ENCODE measurements at regions not wholly inside any gene's neighbourhood (a gene's known extent, or its start where the extent isn't known, plus 50 kb on each side); places are given as distances from the start of the nearest gene placed in this dataset.

DNA sequence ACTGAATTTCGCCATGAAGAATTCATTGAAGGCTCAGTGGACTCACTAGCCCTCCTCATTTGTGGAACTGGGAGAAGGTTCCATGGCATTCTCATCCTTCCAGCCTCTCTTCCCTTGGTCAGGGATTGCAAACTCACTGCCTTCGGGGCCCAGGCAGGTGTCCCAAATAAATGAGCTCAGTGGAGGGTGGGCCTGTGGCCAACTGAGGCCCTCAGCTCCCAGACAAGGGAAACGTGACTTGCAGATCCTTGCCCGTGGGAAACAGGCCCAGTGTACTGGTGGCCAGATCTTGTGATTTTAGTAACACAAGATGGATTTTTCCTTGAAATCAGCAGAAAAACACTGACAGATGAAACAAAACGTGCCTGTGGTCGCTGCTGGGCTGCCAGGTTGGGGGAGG, 168.7 kb upstream of the CTBP2 start:
- Histone ChIP-seq H3K27ac (ENCODE audit: low read depth, low read length) (no peak overlapping the region), H3K4me1 (ENCODE audit: control insufficient read depth, insufficient read depth, low read length) (no peaks in the 10 kb centered on the region)

DNA sequence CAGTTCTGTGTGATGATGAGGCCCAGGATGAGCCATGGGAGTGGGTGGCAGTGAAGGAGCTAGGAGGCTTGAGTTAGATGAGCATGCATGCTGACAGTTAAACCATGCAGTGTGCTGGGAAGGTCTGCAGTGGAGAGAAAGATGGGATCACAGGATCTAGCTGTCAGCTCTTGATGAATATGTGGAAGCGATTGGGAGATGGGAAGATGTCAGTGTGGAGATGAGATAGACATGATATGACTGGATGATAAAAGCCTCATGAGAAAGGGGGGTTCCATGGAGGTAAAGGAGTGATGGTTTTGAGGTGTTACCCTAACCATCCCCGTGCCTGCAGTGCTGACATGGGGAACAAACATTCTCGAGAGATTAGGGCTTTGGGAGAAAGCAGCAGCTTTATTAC, 165.0 kb upstream of the CTBP2 start:
- Histone ChIP-seq H3K36me3 (ENCODE audit: control insufficient read depth, insufficient read depth, low read length) (no peaks in the 10 kb centered on the region), H3K4me1 (ENCODE audit: control insufficient read depth, insufficient read depth, low read length) (no peaks in the 10 kb centered on the region), H3K4me3 (ENCODE audit: low read depth, low read length) (no peak overlapping the region), H3K27ac (ENCODE audit: low read depth, low read length) (no peak overlapping the region), H3K27me3 (ENCODE audit: control insufficient read depth, insufficient read depth, low read length) (no peaks in the 10 kb centered on the region), H3K9me3 (ENCODE audit: control insufficient read depth, insufficient read depth, low read depth, low read length) (peaks cover 6% of the 10 kb centered on the region; the same call in 1 of the 2 replicates), H3K9ac (ENCODE audit: low read length) (no peak overlapping the region)

More for the DNA sequence above, 168.7 kb upstream of the CTBP2 start:
- H3K9ac ChIP-seq (ENCODE audit: low read length) = no peak overlapping the region
- no peaks in the 10 kb centered on the region for H3K36me3 ChIP-seq (ENCODE audit: control insufficient read depth, insufficient read depth, low read length)
- no peaks in the 10 kb centered on the region; the same call in 1 of the 2 replicates for H3K27me3 ChIP-seq (ENCODE audit: control insufficient read depth, insufficient read depth, low read length)
- no peaks in the 10 kb centered on the region for H3K9me3 ChIP-seq (ENCODE audit: control insufficient read depth, insufficient read depth, low read depth, low read length)
- no peak overlapping the region for H3K4me3 ChIP-seq (ENCODE audit: low read depth, low read length)

DNA sequence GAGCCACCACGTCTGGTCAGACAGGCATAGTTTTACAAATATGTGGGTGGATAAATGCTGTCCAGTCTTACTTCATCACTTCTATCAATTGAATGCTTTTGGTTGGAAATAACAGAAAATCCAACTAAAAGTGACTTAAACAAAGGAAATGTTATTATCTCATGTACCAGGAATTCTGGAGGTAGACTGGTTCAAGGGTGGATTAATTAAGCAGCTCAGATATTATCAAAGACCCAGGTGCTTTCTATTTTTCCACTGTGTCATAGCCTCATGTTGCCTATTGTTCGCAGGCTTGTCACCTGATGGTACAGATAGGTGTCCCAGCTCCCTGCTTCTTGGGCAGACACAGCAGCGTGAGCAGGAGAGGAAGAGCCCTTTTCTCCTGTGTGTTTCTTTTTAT, 156.1 kb upstream of the CTBP2 start:
- H3K4me1 ChIP-seq (ENCODE audit: control insufficient read depth, insufficient read depth, low read length) = no peaks in the 10 kb centered on the region
- H3K27me3 ChIP-seq (ENCODE audit: control insufficient read depth, insufficient read depth, low read length) = no peaks in the 10 kb centered on the region
- H3K27ac ChIP-seq (ENCODE audit: low read depth, low read length) = no peak overlapping the region
- no peak overlapping the region for H3K4me3 ChIP-seq (ENCODE audit: low read depth, low read length)
- no peak overlapping the region for H3K9ac ChIP-seq (ENCODE audit: low read length)
- no peaks in the 10 kb centered on the region for H3K9me3 ChIP-seq (ENCODE audit: control insufficient read depth, insufficient read depth, low read depth, low read length)
- H3K36me3 ChIP-seq (ENCODE audit: control insufficient read depth, insufficient read depth, low read length) = no peaks in the 10 kb centered on the region

DNA sequence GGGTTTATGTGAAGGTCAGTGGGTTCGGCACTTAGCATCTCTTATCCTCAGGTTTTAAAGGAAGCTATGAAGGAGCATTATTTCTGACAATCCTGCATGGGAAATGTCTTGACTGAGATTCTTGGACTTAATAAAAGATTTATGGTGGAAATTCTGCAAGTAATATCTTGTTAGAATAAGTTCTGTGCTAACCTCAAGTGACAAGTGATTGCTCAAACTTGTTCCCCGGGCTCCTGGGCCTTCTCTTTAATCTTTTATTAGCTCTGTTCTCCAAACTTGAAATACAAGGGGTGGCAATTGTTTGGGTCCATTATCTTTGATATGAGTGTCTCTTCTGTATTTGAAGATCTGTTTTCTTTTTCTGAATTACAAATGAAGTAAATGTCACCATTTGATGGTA, 140.6 kb upstream of the CTBP2 start:
- H3K9me3 ChIP-seq (ENCODE audit: control insufficient read depth, insufficient read depth, low read depth, low read length) = no peaks in the 10 kb centered on the region
- no peak overlapping the region for H3K4me3 ChIP-seq (ENCODE audit: low read depth, low read length)
- H3K27me3 ChIP-seq (ENCODE audit: control insufficient read depth, insufficient read depth, low read length) = no peaks in the 10 kb centered on the region
- no peaks in the 10 kb centered on the region for H3K4me1 ChIP-seq (ENCODE audit: control insufficient read depth, insufficient read depth, low read length)
- no peak overlapping the region for H3K9ac ChIP-seq (ENCODE audit: low read length)
- H3K27ac ChIP-seq (ENCODE audit: low read depth, low read length) = no peak overlapping the region
- no peaks in the 10 kb centered on the region for H3K36me3 ChIP-seq (ENCODE audit: control insufficient read depth, insufficient read depth, low read length)

DNA sequence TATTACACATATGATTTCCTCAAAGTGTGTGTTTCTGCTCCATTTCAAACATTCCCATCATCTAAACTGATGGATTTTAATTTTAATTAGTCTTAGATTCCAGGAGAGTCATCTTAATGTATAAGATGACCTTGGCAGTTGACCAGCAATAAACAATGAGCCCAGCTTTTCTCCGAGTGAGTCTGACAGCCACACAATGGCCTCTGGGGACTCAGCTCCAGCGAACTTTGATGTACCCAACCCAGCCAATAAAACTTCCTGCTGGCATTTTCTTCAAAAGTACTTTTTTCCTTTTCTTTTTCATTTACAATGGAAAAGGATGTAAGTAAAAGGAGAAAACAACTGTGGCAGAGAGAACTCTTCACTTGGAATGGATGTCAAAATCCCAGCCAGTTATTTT, 139.1 kb upstream of the CTBP2 start:
- H3K9ac ChIP-seq (ENCODE audit: low read length) = no peak overlapping the region
- H3K27ac ChIP-seq (ENCODE audit: low read depth, low read length) = no peak overlapping the region
- H3K36me3 ChIP-seq (ENCODE audit: control insufficient read depth, insufficient read depth, low read length) = no peaks in the 10 kb centered on the region
- H3K27me3 ChIP-seq (ENCODE audit: control insufficient read depth, insufficient read depth, low read length) = no peaks in the 10 kb centered on the region; the same call in 1 of the 2 replicates
- no peak overlapping the region for H3K4me3 ChIP-seq (ENCODE audit: low read depth, low read length)
- no peaks in the 10 kb centered on the region for H3K9me3 ChIP-seq (ENCODE audit: control insufficient read depth, insufficient read depth, low read depth, low read length)
- no peaks in the 10 kb centered on the region for H3K4me1 ChIP-seq (ENCODE audit: control insufficient read depth, insufficient read depth, low read length)

DNA sequence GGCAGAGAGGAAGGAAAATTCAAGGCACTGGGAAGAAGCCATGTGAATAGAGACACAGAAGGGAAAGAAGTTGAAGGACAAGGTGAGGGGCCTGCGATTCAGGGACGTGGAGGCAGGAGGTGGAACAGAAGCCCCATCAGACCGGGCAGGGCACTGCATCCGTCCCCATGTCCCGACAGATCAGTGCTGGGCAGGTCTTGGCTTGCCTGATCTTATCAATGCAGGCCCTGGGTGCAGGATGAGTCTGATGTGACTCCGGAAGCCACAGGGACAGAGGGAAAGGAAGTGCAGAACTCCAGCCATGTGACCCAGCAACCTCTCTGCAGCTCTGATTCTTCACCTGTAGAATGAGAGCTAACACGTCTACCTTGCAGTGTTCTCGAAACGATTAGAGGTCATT, 136.2 kb upstream of the CTBP2 start:
- no peaks in the 10 kb centered on the region for H3K4me1 ChIP-seq (ENCODE audit: control insufficient read depth, insufficient read depth, low read length)
- no peaks in the 10 kb centered on the region for H3K36me3 ChIP-seq (ENCODE audit: control insufficient read depth, insufficient read depth, low read length)
- no peak overlapping the region for H3K4me3 ChIP-seq (ENCODE audit: low read depth, low read length)
- H3K27ac ChIP-seq (ENCODE audit: low read depth, low read length) = no peak overlapping the region
- no peaks in the 10 kb centered on the region for H3K9me3 ChIP-seq (ENCODE audit: control insufficient read depth, insufficient read depth, low read depth, low read length)
- no peak overlapping the region for H3K9ac ChIP-seq (ENCODE audit: low read length)
- H3K27me3 ChIP-seq (ENCODE audit: control insufficient read depth, insufficient read depth, low read length) = peaks cover 2% of the 10 kb centered on the region; the same call in 1 of the 2 replicates

DNA sequence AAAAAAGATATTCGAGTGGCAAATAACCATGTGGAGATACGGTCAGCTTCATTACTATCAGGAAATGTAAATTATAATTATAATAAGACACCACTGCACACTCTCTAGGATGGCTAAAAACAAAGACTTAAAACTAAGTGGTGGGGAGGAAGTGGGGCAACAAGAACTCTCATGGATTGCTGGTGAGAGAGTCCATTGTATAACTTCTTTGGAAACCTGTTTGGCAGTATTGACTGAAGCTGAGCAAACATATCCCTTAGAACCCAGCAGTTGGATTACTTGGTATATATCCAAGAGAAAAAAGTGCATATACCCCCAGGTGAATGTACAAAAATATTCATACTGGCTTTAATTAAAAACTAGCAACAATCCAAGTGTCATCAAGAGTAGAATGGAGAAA, 133.7 kb upstream of the CTBP2 start:
- H3K9ac ChIP-seq (ENCODE audit: low read length) = no peak overlapping the region
- no peak overlapping the region for H3K27ac ChIP-seq (ENCODE audit: low read depth, low read length)
- H3K36me3 ChIP-seq (ENCODE audit: control insufficient read depth, insufficient read depth, low read length) = no peaks in the 10 kb centered on the region

DNA sequence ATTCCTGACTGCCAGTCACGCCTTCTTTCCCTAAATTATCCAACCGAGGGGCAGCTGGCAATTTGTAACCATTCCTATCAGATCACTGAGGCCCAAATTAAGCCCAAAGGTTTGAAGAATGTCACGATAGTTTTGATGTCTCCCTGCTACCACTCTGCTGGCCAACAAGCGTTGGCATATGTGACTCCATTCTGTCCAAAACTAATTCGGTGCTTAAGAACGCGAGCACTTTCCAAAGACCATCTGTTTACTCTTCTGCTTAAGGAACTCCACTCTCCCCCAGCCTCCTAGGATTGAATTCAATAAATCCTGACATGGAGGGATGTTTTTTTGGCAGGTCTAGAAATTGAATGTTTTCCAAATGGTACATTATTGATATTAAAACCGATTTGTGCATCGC, 131.5 kb upstream of the CTBP2 start:
- Histone ChIP-seq H3K4me3 (ENCODE audit: low read depth, low read length) (no peak overlapping the region), H3K27me3 (ENCODE audit: control insufficient read depth, insufficient read depth, low read length) (peaks cover 2% of the 10 kb centered on the region; the same call in 1 of the 2 replicates), H3K9ac (ENCODE audit: low read length) (no peak overlapping the region), H3K36me3 (ENCODE audit: control insufficient read depth, insufficient read depth, low read length) (no peaks in the 10 kb centered on the region), H3K27ac (ENCODE audit: low read depth, low read length) (no peak overlapping the region), H3K4me1 (ENCODE audit: control insufficient read depth, insufficient read depth, low read length) (no peaks in the 10 kb centered on the region), H3K9me3 (ENCODE audit: control insufficient read depth, insufficient read depth, low read depth, low read length) (no peaks in the 10 kb centered on the region; the same call in 1 of the 2 replicates)

More for the DNA sequence above, 133.7 kb upstream of the CTBP2 start:
- Histone ChIP-seq H3K9me3 (ENCODE audit: control insufficient read depth, insufficient read depth, low read depth, low read length) (no peaks in the 10 kb centered on the region), H3K4me1 (ENCODE audit: control insufficient read depth, insufficient read depth, low read length) (no peaks in the 10 kb centered on the region), H3K4me3 (ENCODE audit: low read depth, low read length) (no peak overlapping the region), H3K27me3 (ENCODE audit: control insufficient read depth, insufficient read depth, low read length) (peaks cover 2% of the 10 kb centered on the region; the same call in 1 of the 2 replicates)

DNA sequence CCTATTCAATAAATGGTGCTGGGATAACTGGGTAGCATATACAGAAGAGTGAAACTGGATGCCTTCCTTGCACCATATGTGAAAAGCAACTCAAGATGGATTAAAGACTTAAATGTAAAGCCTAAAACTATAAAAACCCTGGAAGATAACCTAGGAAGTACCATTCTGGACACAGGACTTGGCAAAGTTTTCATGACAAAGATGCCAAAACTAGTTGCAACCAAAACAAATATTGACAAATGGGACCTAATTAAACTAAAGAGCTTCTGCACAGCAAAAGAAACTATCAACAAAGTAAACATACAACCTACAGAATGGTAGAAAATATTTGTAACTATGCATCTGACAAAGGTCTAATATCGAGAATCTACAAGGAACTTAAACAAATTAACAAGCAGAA, 129.1 kb upstream of the CTBP2 start:
- Histone ChIP-seq H3K9ac (ENCODE audit: low read length) (no peak overlapping the region), H3K27ac (ENCODE audit: low read depth, low read length) (no peak overlapping the region), H3K4me1 (ENCODE audit: control insufficient read depth, insufficient read depth, low read length) (no peaks in the 10 kb centered on the region), H3K27me3 (ENCODE audit: control insufficient read depth, insufficient read depth, low read length) (peaks cover 2% of the 10 kb centered on the region; the same call in 1 of the 2 replicates), H3K4me3 (ENCODE audit: low read depth, low read length) (no peak overlapping the region), H3K9me3 (ENCODE audit: control insufficient read depth, insufficient read depth, low read depth, low read length) (no peaks in the 10 kb centered on the region; the same call in 1 of the 2 replicates), H3K36me3 (ENCODE audit: control insufficient read depth, insufficient read depth, low read length) (no peaks in the 10 kb centered on the region)

DNA sequence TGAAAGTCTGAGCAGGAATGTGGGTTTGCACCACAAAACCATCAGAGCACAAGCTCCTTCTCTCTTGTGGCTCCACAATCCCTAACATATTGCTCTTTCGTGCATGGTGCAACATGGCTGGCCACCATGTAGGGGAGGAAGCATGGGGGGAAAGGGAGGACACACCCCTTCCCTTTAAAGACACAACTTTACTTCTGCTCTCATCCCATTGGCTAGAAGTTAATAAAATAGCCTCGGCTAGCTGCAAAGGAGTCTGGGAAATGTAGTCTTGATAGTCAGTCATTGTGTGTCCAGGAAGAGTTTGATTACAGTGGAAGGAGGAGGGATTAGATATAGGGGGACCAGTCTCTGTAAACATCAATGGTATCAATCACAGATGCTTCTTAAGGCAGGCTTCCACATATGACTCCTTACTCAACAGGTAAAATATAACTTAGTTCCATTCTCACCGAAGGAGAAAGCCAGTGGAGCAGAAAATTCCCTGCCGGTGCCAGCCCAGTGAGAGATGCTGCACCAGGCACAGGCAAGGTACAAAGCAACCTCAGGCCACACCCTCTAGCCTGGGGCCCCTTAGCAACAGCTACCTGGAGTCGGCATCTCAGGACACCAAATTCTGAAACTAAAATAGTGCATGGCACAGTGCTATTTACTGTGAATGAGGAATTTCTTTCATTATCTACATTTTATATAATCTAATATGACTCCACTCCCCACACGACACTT, 124.7 kb upstream of the CTBP2 start:
- Histone ChIP-seq H3K4me1 (ENCODE audit: control insufficient read depth, insufficient read depth, low read length) (no peaks in the 10 kb centered on the region), H3K27ac (ENCODE audit: low read depth, low read length) (no peak overlapping the region), H3K27me3 (ENCODE audit: control insufficient read depth, insufficient read depth, low read length) (no peaks in the 10 kb centered on the region), H3K4me3 (ENCODE audit: low read depth, low read length) (peak overlapping the region; percentile 23; the same call in 1 of the 2 replicates), H3K9ac (ENCODE audit: low read length) (no peak overlapping the region), H3K36me3 (ENCODE audit: control insufficient read depth, insufficient read depth, low read length) (no peaks in the 10 kb centered on the region), H3K9me3 (ENCODE audit: control insufficient read depth, insufficient read depth, low read depth, low read length) (no peaks in the 10 kb centered on the region; the same call in 1 of the 2 replicates)

DNA sequence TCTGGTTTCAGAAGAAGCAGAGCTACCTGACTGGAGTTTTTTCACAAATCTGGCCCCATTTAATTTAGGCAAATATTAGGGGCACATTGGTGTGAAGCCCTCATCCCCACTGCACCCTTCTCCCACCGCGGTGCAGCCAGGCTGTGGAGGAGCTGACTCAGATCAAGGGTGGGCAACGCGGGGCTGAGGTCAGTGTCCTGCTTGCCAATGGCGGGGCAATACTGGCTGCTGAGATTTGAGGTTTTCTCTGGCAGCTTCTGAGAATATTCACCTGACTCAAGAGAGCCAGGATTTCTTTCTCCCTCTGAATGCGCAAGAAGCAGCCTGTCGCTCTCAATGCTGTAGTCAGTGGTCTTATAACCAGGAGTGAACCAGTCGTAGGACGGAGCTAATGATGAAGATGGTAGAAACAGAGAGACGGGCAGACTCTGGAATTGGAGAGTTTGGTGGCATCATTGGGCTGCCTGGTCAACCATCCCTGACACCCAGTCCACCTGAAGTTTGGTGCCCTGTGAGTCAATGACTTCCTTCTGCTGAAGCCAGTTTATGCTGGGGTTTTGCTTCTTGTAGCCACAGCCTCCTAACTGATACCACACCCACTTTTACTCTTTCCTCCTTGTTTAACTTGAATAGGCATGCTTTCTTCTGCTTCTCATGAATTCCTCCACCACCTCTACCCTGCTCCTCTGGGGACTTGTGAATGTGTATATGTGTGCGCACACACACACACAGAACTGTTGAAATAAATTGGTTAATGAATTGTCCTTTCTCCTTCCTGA, 123.7 kb upstream of the CTBP2 start:
- no peaks in the 10 kb centered on the region; the same call in 1 of the 2 replicates for H3K9me3 ChIP-seq (ENCODE audit: control insufficient read depth, insufficient read depth, low read depth, low read length)
- H3K4me3 ChIP-seq (ENCODE audit: low read depth, low read length) = no peak overlapping the region
- H3K4me1 ChIP-seq (ENCODE audit: control insufficient read depth, insufficient read depth, low read length) = no peaks in the 10 kb centered on the region
- no peak overlapping the region for H3K9ac ChIP-seq (ENCODE audit: low read length)
- H3K27ac ChIP-seq (ENCODE audit: low read depth, low read length) = no peak overlapping the region
- H3K27me3 ChIP-seq (ENCODE audit: control insufficient read depth, insufficient read depth, low read length) = no peaks in the 10 kb centered on the region
- no peaks in the 10 kb centered on the region for H3K36me3 ChIP-seq (ENCODE audit: control insufficient read depth, insufficient read depth, low read length)

Measured in HUES6 (cell line).